ENCODE measurements at regions not wholly inside any gene's neighbourhood (a gene's known extent, or its start where the extent isn't known, plus 50 kb on each side); places are given as distances from the start of the nearest gene placed in this dataset.

DNA sequence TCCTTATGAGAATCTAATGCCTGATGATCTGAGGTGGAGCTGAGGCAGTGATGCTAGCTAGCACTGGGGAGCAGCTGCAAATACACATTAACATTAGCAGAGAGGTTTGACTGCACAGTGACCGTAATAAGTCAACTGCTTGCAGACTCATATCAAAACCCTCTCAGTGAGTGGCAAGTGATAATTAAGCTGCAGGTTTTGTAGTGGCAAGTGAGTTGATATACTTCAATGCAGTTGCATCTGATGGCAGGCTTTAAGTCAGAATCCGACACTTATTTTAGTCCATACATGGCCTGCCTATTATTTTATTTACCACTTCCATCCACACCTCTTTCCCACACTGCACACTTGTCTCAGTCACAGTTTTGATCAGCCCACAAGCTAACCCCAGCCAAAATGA is 209.2 kb upstream of the IRS2 start:
- DNase-seq (ENCODE audit: low read depth, low spot score): no peak
- POLR2A ChIA-PET: no interaction called here
- no peak overlapping the region for H3K27ac ChIP-seq (ENCODE audit: low read depth, low read length)
- CTCF ChIA-PET: no interaction called here
- TF ChIP-seq, protein P1, sequence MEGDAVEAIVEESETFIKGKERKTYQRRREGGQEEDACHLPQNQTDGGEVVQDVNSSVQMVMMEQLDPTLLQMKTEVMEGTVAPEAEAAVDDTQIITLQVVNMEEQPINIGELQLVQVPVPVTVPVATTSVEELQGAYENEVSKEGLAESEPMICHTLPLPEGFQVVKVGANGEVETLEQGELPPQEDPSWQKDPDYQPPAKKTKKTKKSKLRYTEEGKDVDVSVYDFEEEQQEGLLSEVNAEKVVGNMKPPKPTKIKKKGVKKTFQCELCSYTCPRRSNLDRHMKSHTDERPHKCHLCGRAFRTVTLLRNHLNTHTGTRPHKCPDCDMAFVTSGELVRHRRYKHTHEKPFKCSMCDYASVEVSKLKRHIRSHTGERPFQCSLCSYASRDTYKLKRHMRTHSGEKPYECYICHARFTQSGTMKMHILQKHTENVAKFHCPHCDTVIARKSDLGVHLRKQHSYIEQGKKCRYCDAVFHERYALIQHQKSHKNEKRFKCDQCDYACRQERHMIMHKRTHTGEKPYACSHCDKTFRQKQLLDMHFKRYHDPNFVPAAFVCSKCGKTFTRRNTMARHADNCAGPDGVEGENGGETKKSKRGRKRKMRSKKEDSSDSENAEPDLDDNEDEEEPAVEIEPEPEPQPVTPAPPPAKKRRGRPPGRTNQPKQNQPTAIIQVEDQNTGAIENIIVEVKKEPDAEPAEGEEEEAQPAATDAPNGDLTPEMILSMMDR (IDR thresholded peaks at IDR 0.05; ENCODE audit: low read depth, low read length): no peak
- no peak overlapping the region for H3K4me3 ChIP-seq (ENCODE audit: low read depth, low read length)
- H3K27me3 ChIP-seq (ENCODE audit: control insufficient read depth, insufficient read depth, low read length): no peaks in the 10 kb centered on the region
- H3K9me3 ChIP-seq (ENCODE audit: control insufficient read depth, insufficient read depth, low read length): no peaks in the 10 kb centered on the region; the same call in 1 of the 2 replicates

DNA sequence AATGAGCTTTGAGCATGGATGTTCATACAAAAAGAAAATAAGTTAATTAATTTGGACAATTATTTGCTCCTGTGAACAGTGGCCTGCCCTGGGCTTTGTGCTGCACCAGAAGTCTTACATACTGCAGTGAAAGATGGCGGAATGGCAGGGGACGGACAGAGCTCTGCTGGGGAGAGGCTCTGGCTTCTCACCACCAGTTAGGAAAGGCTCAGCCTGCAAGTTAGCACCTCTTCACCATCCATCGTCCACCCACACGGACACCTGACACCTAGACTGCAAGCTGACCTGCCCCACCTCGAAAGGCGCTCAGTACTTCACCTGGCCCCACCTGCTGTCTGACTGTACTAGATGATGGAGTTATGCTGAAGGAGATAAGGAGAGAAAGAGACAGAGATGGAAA is 203.9 kb upstream of the IRS2 start:
- Histone ChIP-seq H3K9me3 (ENCODE audit: control insufficient read depth, insufficient read depth, low read length) (no peaks in the 10 kb centered on the region; the same call in 1 of the 2 replicates), H3K27ac (ENCODE audit: low read depth, low read length) (no peak overlapping the region), H3K4me3 (ENCODE audit: low read depth, low read length) (no peak overlapping the region), H3K27me3 (ENCODE audit: control insufficient read depth, insufficient read depth, low read length) (no peaks in the 10 kb centered on the region)
- no peak for DNase-seq (ENCODE audit: low read depth, low spot score)
- ChIA-PET CTCF (interaction anchor here (1.4 kb wide), 1 partner anchor 120 kb away, joined by 5 read pairs; no protein-coding TSS in a partner anchor), POLR2A (no interaction called here)
- TF ChIP-seq, protein P1 (IDR thresholded peaks at IDR 0.05; ENCODE audit: low read depth, low read length): no peak

DNA sequence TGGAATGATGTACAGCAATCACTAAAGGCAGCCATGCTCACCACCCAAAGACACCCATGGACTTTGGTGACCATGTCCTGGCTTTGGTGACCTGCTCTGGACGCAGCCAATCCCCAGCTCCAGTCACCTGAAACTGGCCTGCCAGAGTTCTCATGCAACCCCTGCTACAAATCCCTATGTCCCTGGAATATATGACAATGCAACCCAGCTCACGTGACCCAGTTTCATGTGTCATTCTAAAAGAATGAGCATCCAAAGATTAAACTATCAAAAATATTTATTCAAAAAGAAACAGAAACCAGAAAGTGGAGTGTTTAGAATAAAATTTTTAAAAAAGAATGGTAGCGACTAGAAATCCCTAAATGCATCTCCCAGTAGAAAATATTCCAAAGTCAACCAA is 203.3 kb upstream of the IRS2 start:
- no peak overlapping the region for H3K27ac ChIP-seq (ENCODE audit: low read depth, low read length)

DNA sequence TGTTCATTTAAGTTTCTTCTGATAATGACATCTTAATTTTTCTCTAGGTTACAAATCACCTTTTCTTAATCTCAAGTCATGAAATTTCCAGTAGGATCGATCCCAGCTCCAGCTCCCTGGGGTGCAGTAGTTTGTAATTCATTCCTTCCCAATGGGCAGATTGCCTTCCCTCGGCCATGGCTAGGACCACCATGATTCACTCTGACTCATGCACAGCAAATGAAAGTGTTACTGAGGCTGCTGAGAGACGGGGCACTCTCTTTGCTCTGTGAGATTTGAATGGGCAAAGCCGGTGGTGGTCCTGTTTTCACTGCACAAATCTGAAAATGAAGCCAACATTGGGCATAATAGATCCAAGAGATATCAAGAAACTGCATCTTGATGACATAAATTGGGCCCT is 202.8 kb upstream of the IRS2 start:
- H3K9me3 ChIP-seq (ENCODE audit: control insufficient read depth, insufficient read depth, low read length): no peaks in the 10 kb centered on the region
- TF ChIP-seq, protein P1 (IDR thresholded peaks at IDR 0.05; ENCODE audit: low read depth, low read length): no peak
- H3K4me3 ChIP-seq (ENCODE audit: low read depth, low read length): no peak overlapping the region
- no peak overlapping the region for H3K27ac ChIP-seq (ENCODE audit: low read depth, low read length)
- no peak for DNase-seq (ENCODE audit: low read depth, low spot score)
- ChIA-PET CTCF (no interaction called here), POLR2A (no interaction called here)
- H3K27me3 ChIP-seq (ENCODE audit: control insufficient read depth, insufficient read depth, low read length): no peaks in the 10 kb centered on the region

More for the DNA sequence above, 203.3 kb upstream of the IRS2 start:
- TF ChIP-seq, protein P1 (IDR thresholded peaks at IDR 0.05; ENCODE audit: low read depth, low read length): no peak
- ChIA-PET CTCF (interaction anchor here (1.4 kb wide), 1 partner anchor 120 kb away, joined by 5 read pairs; no protein-coding TSS in a partner anchor), POLR2A (no interaction called here)
- Histone ChIP-seq H3K9me3 (ENCODE audit: control insufficient read depth, insufficient read depth, low read length) (no peaks in the 10 kb centered on the region), H3K27me3 (ENCODE audit: control insufficient read depth, insufficient read depth, low read length) (no peaks in the 10 kb centered on the region), H3K4me3 (ENCODE audit: low read depth, low read length) (no peak overlapping the region)
- DNase-seq (ENCODE audit: low read depth, low spot score): no peak

DNA sequence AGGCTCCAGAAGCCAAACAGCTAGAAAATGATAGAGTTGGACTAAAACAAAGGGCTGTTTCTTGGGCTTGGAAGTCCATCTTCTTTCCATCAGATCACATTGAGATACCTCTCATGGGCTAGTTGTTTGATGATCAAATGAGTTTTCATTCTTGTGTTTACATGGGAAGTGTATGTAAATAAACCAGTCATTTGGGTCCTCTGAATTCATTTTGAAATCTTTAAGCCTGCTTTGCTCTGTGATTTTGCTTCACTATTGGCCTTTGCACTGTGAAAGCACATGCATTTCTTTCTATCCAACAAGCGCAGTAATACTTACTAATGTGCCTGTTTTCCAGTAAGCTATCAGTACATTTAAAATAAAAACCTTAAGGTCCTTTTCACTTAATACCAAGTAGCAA is 200.5 kb upstream of the IRS2 start:
- TF ChIP-seq, protein P1 (IDR thresholded peaks at IDR 0.05; ENCODE audit: low read depth, low read length): no peak
- ChIA-PET CTCF (no interaction called here), POLR2A (no interaction called here)
- no peaks in the 10 kb centered on the region for H3K27me3 ChIP-seq (ENCODE audit: control insufficient read depth, insufficient read depth, low read length)
- H3K9me3 ChIP-seq (ENCODE audit: control insufficient read depth, insufficient read depth, low read length): no peaks in the 10 kb centered on the region
- no peak overlapping the region for H3K4me3 ChIP-seq (ENCODE audit: low read depth, low read length)
- DNase-seq (ENCODE audit: low read depth, low spot score): no peak
- no peak overlapping the region for H3K27ac ChIP-seq (ENCODE audit: low read depth, low read length)
